HAP-1 (cell line): ENCODE measurements at regions not wholly inside any gene's neighbourhood (a gene's known extent, or its start where the extent isn't known, plus 50 kb on each side); places are given as distances from the start of the nearest gene placed in this dataset.

Source experiments
- DNase-seq, 2 experiments: peaks; one replicate each; pipeline ENCODE4 v3.0.0-alpha.2; 2016 to 2020; ENCODE audit warnings: low spot score in 2 of 2
- H3K27me3 ChIP-seq: fragments of 250-450 bp; sonication (Bioruptor Pico); 2 replicates; pipeline ENCODE4 v1.5.1; 2020; ENCODE audit warnings: low read depth, mild to moderate bottlenecking, moderate library complexity
- H3K36me3 ChIP-seq: fragments of 250-450 bp; sonication (Bioruptor Pico); replicated peaks from 2 replicates; pipeline ENCODE4 v1.5.1; 2020; ENCODE audit warnings: mild to moderate bottlenecking
- H3K4me1 ChIP-seq: fragments of 250-450 bp; sonication (Bioruptor Pico); 2 replicates; pipeline ENCODE4 v1.5.1; 2020; ENCODE audit warnings: mild to moderate bottlenecking
- H3K4me3 ChIP-seq: fragments of 250-450 bp; sonication (Bioruptor Pico); 2 replicates; pipeline ENCODE4 v1.5.1; 2020; ENCODE audit warnings: mild to moderate bottlenecking, moderate library complexity
- H3K9me3 ChIP-seq: fragments of 250-450 bp; sonication (Bioruptor Pico); 2 replicates; pipeline ENCODE4 v1.5.1; 2020; ENCODE audit warnings: mild to moderate bottlenecking, moderate library complexity
- in situ Hi-C: fragments of 300-500 bp; cut with MboI; formaldehyde crosslinking; loops from 3 replicates; pipeline ENCODE4 v1.14.3; 2020; ENCODE audit warnings: low sequenced_read_pairs, inconsistent platforms, mixed read lengths

DNA sequence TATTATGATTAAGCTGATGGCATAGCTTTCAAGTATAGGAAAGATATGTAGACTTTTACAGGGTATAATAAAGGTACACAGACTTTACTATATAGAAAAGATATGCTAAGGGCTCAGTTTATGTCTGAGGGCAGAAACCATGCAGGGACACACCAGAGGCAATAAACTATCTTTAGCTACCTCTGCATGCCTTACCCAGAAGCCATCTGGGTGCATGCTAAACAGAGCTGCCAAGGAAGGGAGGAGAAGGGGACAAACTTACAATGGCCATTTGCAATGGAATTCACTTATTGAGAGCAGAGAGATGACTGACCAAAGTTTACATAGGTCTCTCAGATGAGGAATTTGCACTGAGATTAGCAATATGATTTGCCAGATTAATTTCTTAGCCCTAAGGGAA is 143.1 kb upstream of the NR4A3 start:
- in situ Hi-C loops: no loop called here
- no peaks in the 10 kb centered on the region for H3K36me3 ChIP-seq
- no peaks in the 10 kb centered on the region for H3K9me3 ChIP-seq
- no peaks in the 10 kb centered on the region for H3K27me3 ChIP-seq
- no peak overlapping the region for H3K4me3 ChIP-seq
- DNase-seq: no peak
- no peaks in the 10 kb centered on the region for H3K4me1 ChIP-seq

DNA sequence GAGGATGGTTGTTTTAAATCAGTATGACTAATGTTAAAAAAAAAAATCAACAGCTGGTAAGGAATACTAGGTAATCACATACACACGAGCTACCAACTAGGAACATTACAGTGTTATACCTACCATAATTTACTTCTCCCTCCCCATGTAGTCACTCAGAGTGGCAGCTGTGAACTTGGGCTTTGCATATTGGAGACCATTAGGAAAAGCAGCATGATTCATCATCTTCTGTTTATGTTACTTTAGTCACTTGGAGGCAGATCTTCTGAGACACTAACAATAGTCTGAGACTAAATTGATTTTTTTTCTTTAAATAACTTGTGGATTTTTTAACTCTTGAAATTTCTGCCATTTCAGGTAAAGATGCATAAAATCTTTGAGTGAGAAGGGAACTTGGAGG is 141.5 kb upstream of the NR4A3 start:
- DNase-seq: no peak
- in situ Hi-C loops: no loop called here

DNA sequence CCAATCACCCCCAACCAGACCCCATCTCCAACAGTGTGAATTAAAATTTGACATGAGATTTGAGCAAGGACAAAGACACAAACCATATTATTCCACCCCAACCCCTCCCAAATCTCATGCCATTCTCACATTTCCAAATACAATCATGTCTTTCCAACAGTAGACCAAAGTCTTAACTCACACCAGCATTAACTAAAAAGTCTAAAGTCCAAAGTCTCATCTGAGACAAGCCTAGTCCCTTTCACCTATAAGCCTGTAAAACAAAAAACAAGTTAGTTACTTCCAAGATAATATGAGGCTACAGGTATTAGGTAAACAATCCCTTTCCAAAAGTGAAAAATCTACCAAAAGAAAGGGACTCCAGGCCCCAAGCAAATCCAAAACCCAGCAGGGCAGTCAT is 140.6 kb upstream of the NR4A3 start:
- Histone ChIP-seq H3K27me3 (no peaks in the 10 kb centered on the region), H3K36me3 (no peaks in the 10 kb centered on the region), H3K4me3 (no peak overlapping the region), H3K4me1 (no peaks in the 10 kb centered on the region), H3K9me3 (no peaks in the 10 kb centered on the region)
- DNase-seq: no peak
- in situ Hi-C loops: no loop called here

More for the DNA sequence above, 141.5 kb upstream of the NR4A3 start:
- Histone ChIP-seq H3K4me1 (no peaks in the 10 kb centered on the region), H3K9me3 (no peaks in the 10 kb centered on the region), H3K27me3 (no peaks in the 10 kb centered on the region), H3K4me3 (no peak overlapping the region), H3K36me3 (no peaks in the 10 kb centered on the region)

DNA sequence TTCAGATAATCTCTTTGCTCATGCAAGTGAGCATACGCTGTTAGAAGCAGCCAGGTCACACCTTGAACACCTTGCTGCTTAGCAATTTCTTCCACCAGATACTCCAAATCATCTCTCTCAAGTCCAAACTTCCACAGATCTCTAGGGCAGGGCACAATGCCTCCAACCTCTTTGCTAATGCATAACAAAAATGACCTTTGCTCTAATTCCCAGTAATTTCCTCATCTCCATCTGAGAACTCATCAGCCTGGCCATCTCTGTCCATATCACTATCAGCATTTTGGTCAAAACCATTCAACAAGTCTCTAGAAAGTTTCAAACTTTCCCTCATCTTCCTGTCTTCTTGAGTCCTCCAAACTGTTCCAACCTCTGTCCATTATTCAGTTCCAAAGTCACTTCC is 139.3 kb upstream of the NR4A3 start:
- no peaks in the 10 kb centered on the region for H3K4me1 ChIP-seq
- in situ Hi-C loops: no loop called here
- DNase-seq: no peak
- no peaks in the 10 kb centered on the region for H3K9me3 ChIP-seq
- H3K4me3 ChIP-seq: no peak overlapping the region
- H3K27me3 ChIP-seq: no peaks in the 10 kb centered on the region
- H3K36me3 ChIP-seq: no peaks in the 10 kb centered on the region

DNA sequence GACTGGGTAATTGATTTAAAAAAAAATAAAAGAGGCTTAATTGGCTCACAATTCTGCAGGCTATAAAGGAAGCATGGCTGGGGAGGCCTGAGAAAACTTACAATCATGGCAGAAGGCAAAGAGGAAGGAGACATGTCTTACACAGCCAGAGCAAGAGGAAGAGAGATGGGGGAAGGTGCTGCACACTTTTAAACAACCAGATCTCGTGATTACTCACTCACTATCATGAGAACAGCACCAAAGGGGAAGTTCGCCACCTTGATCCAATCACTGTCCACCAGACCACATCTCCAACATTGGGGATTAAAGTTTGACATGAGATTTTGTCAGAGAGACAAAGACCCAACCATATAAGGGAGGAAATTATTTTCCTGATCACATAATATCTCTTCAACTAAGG is 138.8 kb upstream of the NR4A3 start:
- Histone ChIP-seq H3K27me3 (no peaks in the 10 kb centered on the region), H3K9me3 (no peaks in the 10 kb centered on the region), H3K4me1 (no peaks in the 10 kb centered on the region), H3K4me3 (no peak overlapping the region), H3K36me3 (no peaks in the 10 kb centered on the region)
- no peak for DNase-seq
- in situ Hi-C loops: no loop called here

DNA sequence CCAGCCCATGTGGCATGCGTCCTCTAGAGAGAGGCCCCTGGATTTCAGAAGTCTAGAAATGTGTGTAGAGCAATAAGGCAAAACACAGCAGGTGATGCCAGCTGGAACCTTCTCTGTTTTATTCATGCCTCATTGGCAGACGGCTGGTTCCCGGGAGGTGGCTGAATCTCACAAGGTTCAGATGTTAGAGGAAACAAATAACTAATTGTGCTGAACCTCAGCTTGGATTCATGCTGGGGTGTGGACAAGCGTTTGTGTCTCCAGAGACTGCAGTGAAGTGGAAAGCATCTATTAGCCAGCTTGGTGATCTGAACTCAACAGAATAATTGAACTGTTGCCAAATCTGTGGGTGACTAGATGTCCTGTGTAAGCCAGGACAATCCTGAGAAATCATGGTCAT is 131.1 kb upstream of the NR4A3 start:
- no peaks in the 10 kb centered on the region for H3K4me1 ChIP-seq
- in situ Hi-C loops: no loop called here
- no peak for DNase-seq
- H3K27me3 ChIP-seq: no peaks in the 10 kb centered on the region
- no peak overlapping the region for H3K4me3 ChIP-seq
- no peaks in the 10 kb centered on the region for H3K9me3 ChIP-seq
- no peaks in the 10 kb centered on the region for H3K36me3 ChIP-seq

DNA sequence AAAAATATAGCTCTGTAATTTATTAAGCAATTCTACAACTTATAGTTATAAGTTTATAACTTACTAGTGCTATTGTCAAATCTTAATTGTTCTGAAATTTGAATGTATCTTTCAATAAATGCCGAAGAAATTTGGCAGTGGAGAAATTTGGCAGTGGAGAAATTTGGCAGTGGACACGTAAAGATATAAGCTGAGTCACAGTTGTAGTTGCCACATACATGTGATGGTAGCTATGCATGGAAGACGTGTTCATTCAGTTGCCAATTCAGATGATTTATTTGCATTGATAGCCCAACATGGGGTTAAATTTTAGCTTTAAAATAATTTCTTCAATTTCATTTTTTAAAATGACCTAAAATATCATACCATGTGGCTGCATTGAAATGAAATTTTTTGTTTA is 127.8 kb upstream of the NR4A3 start:
- H3K27me3 ChIP-seq: no peaks in the 10 kb centered on the region
- in situ Hi-C loops: no loop called here
- no peak for DNase-seq
- H3K9me3 ChIP-seq: no peaks in the 10 kb centered on the region
- no peak overlapping the region for H3K4me3 ChIP-seq
- H3K36me3 ChIP-seq: no peaks in the 10 kb centered on the region
- H3K4me1 ChIP-seq: no peaks in the 10 kb centered on the region

DNA sequence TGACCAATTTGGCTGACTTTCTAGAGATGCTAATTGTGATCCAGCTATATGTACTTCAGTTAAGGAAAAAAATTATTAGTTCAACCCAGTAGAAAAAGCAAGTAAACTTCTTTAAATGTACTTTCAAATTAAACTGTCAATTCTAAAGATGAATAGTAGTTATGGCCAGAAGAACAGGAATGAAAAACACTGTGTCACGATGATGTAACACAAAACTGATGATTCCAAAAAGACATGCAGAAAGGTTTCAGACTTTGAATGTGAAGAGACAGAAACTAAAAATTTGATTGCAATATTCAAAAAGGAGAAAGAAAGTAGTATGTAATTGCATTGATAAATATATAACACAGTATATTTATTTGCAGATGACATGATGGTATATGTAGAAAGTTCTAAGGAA is 127.3 kb upstream of the NR4A3 start:
- H3K4me1 ChIP-seq: no peaks in the 10 kb centered on the region
- no peak overlapping the region for H3K4me3 ChIP-seq
- H3K9me3 ChIP-seq: no peaks in the 10 kb centered on the region
- no peaks in the 10 kb centered on the region for H3K36me3 ChIP-seq
- in situ Hi-C loops: no loop called here
- H3K27me3 ChIP-seq: no peaks in the 10 kb centered on the region
- DNase-seq: no peak

DNA sequence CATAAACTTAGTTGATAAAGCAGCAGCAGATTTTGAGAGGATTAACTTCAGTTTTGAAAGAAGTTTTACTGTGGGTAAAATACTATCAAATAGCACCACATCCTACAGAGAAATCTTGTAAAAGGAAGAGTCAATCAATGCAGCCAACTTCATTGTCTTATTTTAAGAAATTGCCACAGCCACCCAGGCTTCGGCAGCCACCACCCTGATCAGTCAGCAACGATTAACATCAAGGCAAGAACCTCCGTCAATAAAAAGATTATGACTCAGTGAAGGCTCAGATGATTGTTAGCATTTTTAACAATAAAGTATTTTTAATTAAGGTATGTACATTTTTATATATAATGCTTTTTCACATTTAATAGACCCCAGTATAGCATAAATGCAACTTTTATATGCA is 122.3 kb upstream of the NR4A3 start:
- Histone ChIP-seq H3K4me1 (no peaks in the 10 kb centered on the region), H3K4me3 (no peak overlapping the region), H3K27me3 (no peaks in the 10 kb centered on the region), H3K36me3 (no peaks in the 10 kb centered on the region), H3K9me3 (no peaks in the 10 kb centered on the region)
- in situ Hi-C loops: no loop called here
- no peak for DNase-seq

DNA sequence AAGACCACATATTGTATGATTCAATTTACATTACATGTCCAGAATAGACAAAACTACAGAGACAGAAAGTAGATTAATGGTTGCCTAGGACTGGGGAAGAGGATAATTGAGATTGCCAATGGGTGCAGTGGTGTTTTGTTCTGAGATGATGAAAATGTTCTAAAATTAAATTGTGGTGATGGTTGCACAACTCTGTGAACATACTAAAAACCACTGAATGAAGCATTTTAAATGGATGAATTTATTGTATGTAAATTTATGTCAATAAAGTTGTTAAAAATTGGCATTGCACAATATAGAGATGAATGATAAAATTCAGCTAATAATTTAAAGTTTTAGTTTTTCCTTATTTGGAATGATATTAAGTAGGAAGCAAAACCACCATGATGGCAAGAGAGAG is 109.5 kb upstream of the NR4A3 start:
- no peak for DNase-seq
- no peaks in the 10 kb centered on the region for H3K9me3 ChIP-seq
- in situ Hi-C loops: no loop called here

DNA sequence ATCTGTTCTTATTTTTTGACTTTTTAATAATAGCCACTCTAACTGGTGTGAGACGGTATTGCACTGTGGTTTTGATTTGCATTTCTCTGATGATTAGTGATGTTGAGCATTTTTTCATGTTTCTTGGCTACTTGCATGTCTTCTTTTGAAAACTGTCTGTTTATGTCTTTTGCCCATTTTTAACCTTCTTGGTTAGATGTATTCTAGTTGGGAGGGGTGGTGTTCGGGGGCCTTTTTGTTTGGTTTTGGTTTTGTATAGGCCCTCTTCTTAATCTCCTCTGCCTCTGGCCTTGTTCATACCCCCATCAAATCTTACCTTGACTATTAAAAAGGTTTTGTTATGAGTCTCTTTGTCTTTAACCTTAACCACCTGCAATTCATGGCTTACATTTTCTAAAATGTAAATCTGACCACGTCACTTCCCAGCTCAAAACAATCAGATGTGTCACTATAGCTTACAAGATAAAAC is 107.8 kb upstream of the NR4A3 start:
- in situ Hi-C loops: no loop called here
- Histone ChIP-seq H3K4me3 (no peak overlapping the region), H3K4me1 (no peaks in the 10 kb centered on the region), H3K36me3 (no peaks in the 10 kb centered on the region), H3K9me3 (no peaks in the 10 kb centered on the region), H3K27me3 (no peaks in the 10 kb centered on the region)
- no peak for DNase-seq

More for the DNA sequence above, 109.5 kb upstream of the NR4A3 start:
- H3K4me3 ChIP-seq: no peak overlapping the region
- H3K27me3 ChIP-seq: no peaks in the 10 kb centered on the region
- H3K4me1 ChIP-seq: no peaks in the 10 kb centered on the region
- H3K36me3 ChIP-seq: no peaks in the 10 kb centered on the region

DNA sequence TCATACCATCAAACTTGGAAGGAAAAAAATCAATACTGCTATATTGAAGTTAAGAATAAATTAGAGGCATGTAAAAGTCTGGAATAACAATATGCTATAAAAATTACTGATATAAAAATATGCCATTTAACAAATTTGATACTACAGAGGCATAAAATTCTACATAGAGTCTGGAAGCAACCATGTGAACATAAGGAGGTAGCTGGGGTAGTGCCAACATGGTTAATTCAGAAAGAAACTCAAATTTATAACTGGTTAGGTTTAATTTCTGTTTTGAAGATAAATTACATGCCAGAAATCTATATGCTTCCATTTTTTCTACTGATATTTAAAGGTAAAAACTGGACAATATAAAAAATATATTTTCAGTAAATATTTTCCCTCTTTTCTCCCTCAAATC is 103.1 kb upstream of the NR4A3 start:
- in situ Hi-C loops: no loop called here

DNA sequence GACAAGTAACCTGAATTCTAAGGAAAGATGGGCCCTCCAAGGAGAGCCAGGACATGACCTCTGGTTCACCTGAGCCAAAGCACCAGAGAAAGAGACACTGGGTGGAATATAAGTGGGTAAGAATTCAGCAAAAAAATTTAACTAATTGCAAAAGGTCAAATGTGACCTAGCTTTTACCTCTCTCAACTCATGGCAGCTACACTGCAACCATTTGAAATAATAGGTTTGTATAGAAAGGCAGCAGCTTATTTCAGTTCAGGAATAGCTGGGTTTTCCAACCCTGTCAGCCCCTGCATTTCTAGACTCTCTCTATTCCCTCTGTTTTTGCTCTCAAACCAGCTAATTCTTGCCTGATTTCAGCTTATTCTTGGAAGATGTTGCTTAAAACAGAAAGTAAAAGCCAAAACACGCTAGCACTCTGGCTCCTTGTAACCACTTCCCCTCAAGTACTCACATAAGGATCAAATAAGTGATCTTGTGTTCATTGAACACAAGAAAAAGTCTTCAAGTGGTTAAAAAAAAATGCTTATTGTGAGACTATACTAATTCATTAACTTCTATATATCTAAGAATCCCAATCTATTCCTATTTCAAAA is 101.1 kb upstream of the NR4A3 start:
- Histone ChIP-seq H3K27me3 (0 out of 2 replicates have a peak, but pooled peaks cover 2% of the 10 kb centered on the region), H3K9me3 (no peaks in the 10 kb centered on the region), H3K4me3 (no peak overlapping the region), H3K4me1 (no peaks in the 10 kb centered on the region), H3K36me3 (no peaks in the 10 kb centered on the region)
- no peak for DNase-seq
- in situ Hi-C loops: no loop called here

More for the DNA sequence above, 103.1 kb upstream of the NR4A3 start:
- H3K36me3 ChIP-seq: no peaks in the 10 kb centered on the region
- no peak overlapping the region for H3K4me3 ChIP-seq
- H3K4me1 ChIP-seq: no peaks in the 10 kb centered on the region
- H3K9me3 ChIP-seq: no peaks in the 10 kb centered on the region
- 0 out of 2 replicates have a peak, but pooled peaks cover 2% of the 10 kb centered on the region for H3K27me3 ChIP-seq
- no peak for DNase-seq

DNA sequence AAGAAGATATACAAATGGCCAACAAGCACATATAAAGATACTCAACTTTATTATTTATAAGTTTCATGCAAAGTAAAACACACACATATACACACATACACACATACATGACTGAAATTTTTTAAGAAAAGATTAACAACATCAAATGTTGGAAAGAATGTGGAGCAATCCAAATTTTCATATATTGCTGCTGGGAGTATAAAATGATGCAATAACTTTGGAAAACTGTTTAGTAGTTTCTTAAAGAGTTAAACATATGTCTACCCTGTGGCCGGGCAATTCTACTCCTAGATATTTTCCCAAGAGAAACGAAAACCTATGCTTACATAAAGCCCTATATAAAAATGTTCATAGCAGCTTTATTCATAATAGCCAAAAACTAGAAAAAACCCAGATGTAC is 99.8 kb upstream of the NR4A3 start:
- no peak overlapping the region for H3K4me3 ChIP-seq
- no peaks in the 10 kb centered on the region for H3K4me1 ChIP-seq
- in situ Hi-C loops: no loop called here
- H3K9me3 ChIP-seq: no peaks in the 10 kb centered on the region
- H3K27me3 ChIP-seq: 0 out of 2 replicates have a peak, but pooled peaks cover 2% of the 10 kb centered on the region
- no peak for DNase-seq
- no peaks in the 10 kb centered on the region for H3K36me3 ChIP-seq

DNA sequence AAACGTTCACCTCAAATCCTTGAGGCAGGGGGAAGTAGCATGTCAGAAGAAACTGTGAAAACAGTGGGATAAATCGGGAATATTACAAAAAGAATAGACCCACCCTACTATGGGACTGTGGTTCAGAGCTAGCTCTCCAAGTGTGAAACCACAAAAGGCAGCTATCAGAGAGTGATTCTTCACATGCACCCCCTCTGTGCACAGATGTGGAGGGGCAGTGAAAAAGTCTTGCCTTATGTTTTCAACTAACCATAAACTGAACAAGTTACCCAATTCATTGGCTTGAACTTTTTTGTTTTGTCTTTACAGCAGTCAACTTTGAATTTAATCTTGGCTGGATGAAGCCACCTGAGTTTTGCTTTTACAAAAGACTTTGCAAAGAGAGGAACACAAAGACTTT is 98.8 kb upstream of the NR4A3 start:
- Histone ChIP-seq H3K36me3 (no peaks in the 10 kb centered on the region), H3K4me1 (no peaks in the 10 kb centered on the region), H3K9me3 (no peaks in the 10 kb centered on the region), H3K27me3 (0 out of 2 replicates have a peak, but pooled peaks cover 2% of the 10 kb centered on the region), H3K4me3 (no peak overlapping the region)
- in situ Hi-C loops: no loop called here
- DNase-seq: no peak
